ENCODE measurements at regions not wholly inside any gene's neighbourhood (a gene's known extent, or its start where the extent isn't known, plus 50 kb on each side); places are given as distances from the start of the nearest gene placed in this dataset.

GRCh38 chr12:123042833-123043232 is 62.4 kb downstream of the ARL6IP4 start (continued):
- TF ChIP-seq, protein P1, sequence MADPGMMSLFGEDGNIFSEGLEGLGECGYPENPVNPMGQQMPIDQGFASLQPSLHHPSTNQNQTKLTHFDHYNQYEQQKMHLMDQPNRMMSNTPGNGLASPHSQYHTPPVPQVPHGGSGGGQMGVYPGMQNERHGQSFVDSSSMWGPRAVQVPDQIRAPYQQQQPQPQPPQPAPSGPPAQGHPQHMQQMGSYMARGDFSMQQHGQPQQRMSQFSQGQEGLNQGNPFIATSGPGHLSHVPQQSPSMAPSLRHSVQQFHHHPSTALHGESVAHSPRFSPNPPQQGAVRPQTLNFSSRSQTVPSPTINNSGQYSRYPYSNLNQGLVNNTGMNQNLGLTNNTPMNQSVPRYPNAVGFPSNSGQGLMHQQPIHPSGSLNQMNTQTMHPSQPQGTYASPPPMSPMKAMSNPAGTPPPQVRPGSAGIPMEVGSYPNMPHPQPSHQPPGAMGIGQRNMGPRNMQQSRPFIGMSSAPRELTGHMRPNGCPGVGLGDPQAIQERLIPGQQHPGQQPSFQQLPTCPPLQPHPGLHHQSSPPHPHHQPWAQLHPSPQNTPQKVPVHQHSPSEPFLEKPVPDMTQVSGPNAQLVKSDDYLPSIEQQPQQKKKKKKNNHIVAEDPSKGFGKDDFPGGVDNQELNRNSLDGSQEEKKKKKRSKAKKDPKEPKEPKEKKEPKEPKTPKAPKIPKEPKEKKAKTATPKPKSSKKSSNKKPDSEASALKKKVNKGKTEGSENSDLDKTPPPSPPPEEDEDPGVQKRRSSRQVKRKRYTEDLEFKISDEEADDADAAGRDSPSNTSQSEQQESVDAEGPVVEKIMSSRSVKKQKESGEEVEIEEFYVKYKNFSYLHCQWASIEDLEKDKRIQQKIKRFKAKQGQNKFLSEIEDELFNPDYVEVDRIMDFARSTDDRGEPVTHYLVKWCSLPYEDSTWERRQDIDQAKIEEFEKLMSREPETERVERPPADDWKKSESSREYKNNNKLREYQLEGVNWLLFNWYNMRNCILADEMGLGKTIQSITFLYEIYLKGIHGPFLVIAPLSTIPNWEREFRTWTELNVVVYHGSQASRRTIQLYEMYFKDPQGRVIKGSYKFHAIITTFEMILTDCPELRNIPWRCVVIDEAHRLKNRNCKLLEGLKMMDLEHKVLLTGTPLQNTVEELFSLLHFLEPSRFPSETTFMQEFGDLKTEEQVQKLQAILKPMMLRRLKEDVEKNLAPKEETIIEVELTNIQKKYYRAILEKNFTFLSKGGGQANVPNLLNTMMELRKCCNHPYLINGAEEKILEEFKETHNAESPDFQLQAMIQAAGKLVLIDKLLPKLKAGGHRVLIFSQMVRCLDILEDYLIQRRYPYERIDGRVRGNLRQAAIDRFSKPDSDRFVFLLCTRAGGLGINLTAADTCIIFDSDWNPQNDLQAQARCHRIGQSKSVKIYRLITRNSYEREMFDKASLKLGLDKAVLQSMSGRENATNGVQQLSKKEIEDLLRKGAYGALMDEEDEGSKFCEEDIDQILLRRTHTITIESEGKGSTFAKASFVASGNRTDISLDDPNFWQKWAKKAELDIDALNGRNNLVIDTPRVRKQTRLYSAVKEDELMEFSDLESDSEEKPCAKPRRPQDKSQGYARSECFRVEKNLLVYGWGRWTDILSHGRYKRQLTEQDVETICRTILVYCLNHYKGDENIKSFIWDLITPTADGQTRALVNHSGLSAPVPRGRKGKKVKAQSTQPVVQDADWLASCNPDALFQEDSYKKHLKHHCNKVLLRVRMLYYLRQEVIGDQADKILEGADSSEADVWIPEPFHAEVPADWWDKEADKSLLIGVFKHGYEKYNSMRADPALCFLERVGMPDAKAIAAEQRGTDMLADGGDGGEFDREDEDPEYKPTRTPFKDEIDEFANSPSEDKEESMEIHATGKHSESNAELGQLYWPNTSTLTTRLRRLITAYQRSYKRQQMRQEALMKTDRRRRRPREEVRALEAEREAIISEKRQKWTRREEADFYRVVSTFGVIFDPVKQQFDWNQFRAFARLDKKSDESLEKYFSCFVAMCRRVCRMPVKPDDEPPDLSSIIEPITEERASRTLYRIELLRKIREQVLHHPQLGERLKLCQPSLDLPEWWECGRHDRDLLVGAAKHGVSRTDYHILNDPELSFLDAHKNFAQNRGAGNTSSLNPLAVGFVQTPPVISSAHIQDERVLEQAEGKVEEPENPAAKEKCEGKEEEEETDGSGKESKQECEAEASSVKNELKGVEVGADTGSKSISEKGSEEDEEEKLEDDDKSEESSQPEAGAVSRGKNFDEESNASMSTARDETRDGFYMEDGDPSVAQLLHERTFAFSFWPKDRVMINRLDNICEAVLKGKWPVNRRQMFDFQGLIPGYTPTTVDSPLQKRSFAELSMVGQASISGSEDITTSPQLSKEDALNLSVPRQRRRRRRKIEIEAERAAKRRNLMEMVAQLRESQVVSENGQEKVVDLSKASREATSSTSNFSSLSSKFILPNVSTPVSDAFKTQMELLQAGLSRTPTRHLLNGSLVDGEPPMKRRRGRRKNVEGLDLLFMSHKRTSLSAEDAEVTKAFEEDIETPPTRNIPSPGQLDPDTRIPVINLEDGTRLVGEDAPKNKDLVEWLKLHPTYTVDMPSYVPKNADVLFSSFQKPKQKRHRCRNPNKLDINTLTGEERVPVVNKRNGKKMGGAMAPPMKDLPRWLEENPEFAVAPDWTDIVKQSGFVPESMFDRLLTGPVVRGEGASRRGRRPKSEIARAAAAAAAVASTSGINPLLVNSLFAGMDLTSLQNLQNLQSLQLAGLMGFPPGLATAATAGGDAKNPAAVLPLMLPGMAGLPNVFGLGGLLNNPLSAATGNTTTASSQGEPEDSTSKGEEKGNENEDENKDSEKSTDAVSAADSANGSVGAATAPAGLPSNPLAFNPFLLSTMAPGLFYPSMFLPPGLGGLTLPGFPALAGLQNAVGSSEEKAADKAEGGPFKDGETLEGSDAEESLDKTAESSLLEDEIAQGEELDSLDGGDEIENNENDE (IDR thresholded peaks at IDR 0.05; ENCODE audit: insufficient replicate concordance, low read length): no peak
- TF ChIP-seq RAD21 (IDR thresholded peaks at IDR 0.05 in 1 of 2, conservative IDR thresholded peaks at IDR 0.05 in 1 of 2; ENCODE audit: low read depth in 2 of 2, low read length in 2 of 2) (no peak), YY1 (IDR thresholded peaks at IDR 0.05; ENCODE audit: low read depth, low read length) (no peak), CBX8 (IDR thresholded peaks at IDR 0.05; ENCODE audit: borderline replicate concordance, low read depth, low read length) (no peak), SIRT6 (IDR thresholded peaks at IDR 0.05; ENCODE audit: low read length) (no peak), JUND (IDR thresholded peaks at IDR 0.05; ENCODE audit: low read length) (no peak), MAFK (IDR thresholded peaks at IDR 0.05; ENCODE audit: low read depth, low read length) (no peak), EGR1 (IDR thresholded peaks at IDR 0.05; ENCODE audit: borderline replicate concordance, low read depth, low read length) (no peak)
- TF ChIP-seq, protein P2, sequence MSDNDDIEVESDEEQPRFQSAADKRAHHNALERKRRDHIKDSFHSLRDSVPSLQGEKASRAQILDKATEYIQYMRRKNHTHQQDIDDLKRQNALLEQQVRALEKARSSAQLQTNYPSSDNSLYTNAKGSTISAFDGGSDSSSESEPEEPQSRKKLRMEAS (IDR thresholded peaks at IDR 0.05): no peak
